ENCODE measurements at regions not wholly inside any gene's neighbourhood (a gene's known extent, or its start where the extent isn't known, plus 50 kb on each side); places are given as distances from the start of the nearest gene placed in this dataset.

- POLR2A ChIA-PET, result no interaction called here
- no peaks in the 10 kb centered on the region for H3K4me1 ChIP-seq
- CTCF ChIA-PET, result no interaction called here
- WGBS (ENCODE audit: missing lambda C conversion rate), result 2% methylated on average over 1 of the region's 1 CpG
- no peak overlapping the region for H3K4me2 ChIP-seq
- no peak overlapping the region for H3K4me3 ChIP-seq
- no peak overlapping the region for H3K27ac ChIP-seq
- no peak for TF ChIP-seq HMGXB4 (CRISPR knock-in tag; IDR thresholded peaks at IDR 0.05; ENCODE audit: borderline replicate concordance)
- TF ChIP-seq MAX (IDR thresholded peaks at IDR 0.05), result no peak
- no peak for TF ChIP-seq POLR2AphosphoS2 (conservative IDR thresholded peaks at IDR 0.05; ENCODE audit: low read length)
- no peak for TF ChIP-seq BCL3 (IDR thresholded peaks at IDR 0.05)
- no peak for TF ChIP-seq HOXB5 (CRISPR knock-in tag; IDR thresholded peaks at IDR 0.05)
- no peak for TF ChIP-seq ATOH8 (CRISPR knock-in tag; IDR thresholded peaks at IDR 0.05; ENCODE audit: low read depth)
- TF ChIP-seq CBX2 (IDR thresholded peaks at IDR 0.05; ENCODE audit: borderline replicate concordance, low read depth), result no peak
- no peak for TF ChIP-seq SMC3 (IDR thresholded peaks at IDR 0.05)
- TF ChIP-seq CHD2 (IDR thresholded peaks at IDR 0.05; ENCODE audit: low read length, partially characterized antibody), result no peak
- no peak for TF ChIP-seq ZSCAN20 (CRISPR knock-in tag; IDR thresholded peaks at IDR 0.05)
- TF ChIP-seq JUN (IDR thresholded peaks at IDR 0.05), result no peak
- TF ChIP-seq HDAC2 (IDR thresholded peaks at IDR 0.05), result no peak
- TF ChIP-seq NR3C1 (IDR thresholded peaks at IDR 0.05), result no peak
- TF ChIP-seq GATA3 (IDR thresholded peaks at IDR 0.05; ENCODE audit: borderline replicate concordance), result no peak
- no peak for TF ChIP-seq MAZ (IDR thresholded peaks at IDR 0.05; ENCODE audit: borderline replicate concordance, low read depth, low read length)
- no peak for TF ChIP-seq EP300 (IDR thresholded peaks at IDR 0.05)
- TF ChIP-seq ZFP36 (IDR thresholded peaks at IDR 0.05; ENCODE audit: borderline replicate concordance, partially characterized antibody), result no peak
- H3K9me3 ChIP-seq, result 0 out of 3 replicates have a peak, but pooled peaks cover 4% of the 10 kb centered on the region
- no peak for ATAC-seq
- no peak for FAIRE-seq
- no peak for DNase-seq (ENCODE audit: low read depth in 1 of 2, low spot score in 1 of 2)
Measured at GRCh38 chr11:39683288-39683950, 1776.0 kb downstream of the LRRC4C start.

GRCh38 chr11:39681428-39681827 lies 1778.0 kb downstream of the LRRC4C start:
- DNase-seq (ENCODE audit: low read depth in 1 of 2, low spot score in 1 of 2) (no peak), ATAC-seq (no peak), FAIRE-seq (no peak)
- Histone ChIP-seq H3K4me1 (no peaks in the 10 kb centered on the region), H3K4me3 (no peak overlapping the region), H3K9me3 (peaks cover 6% of the 10 kb centered on the region; the same call in 2 of the 3 replicates), H3K27ac (no peak overlapping the region), H3K4me2 (no peak overlapping the region)
- WGBS (ENCODE audit: missing lambda C conversion rate), result 3% methylated on average over 2 of the region's 2 CpGs
- ChIA-PET CTCF (no interaction called here), POLR2A (no interaction called here)
- TF ChIP-seq RFX5 (IDR thresholded peaks at IDR 0.05) (no peak), RNF2 (IDR thresholded peaks at IDR 0.05; ENCODE audit: borderline replicate concordance, low read depth) (no peak), NPAS2 (CRISPR knock-in tag; IDR thresholded peaks at IDR 0.05; ENCODE audit: borderline replicate concordance) (no peak), ESRRA (IDR thresholded peaks at IDR 0.05; ENCODE audit: borderline replicate concordance, low read length) (no peak), KDM1A (IDR thresholded peaks at IDR 0.05; ENCODE audit: low read depth) (no peak), JUNB (IDR thresholded peaks at IDR 0.05) (no peak), EP300 (IDR thresholded peaks at IDR 0.05) (no peak), TP53 (CRISPR knock-in tag; IDR thresholded peaks at IDR 0.05) (no peak), JUN (IDR thresholded peaks at IDR 0.05) (no peak), HOXA7 (CRISPR knock-in tag; IDR thresholded peaks at IDR 0.05) (no peak), ZSCAN20 (CRISPR knock-in tag; IDR thresholded peaks at IDR 0.05) (no peak), PBX3 (IDR thresholded peaks at IDR 0.05) (no peak), KDM5A (IDR thresholded peaks at IDR 0.05) (no peak), FOXS1 (CRISPR knock-in tag; IDR thresholded peaks at IDR 0.05) (no peak), USF2 (IDR thresholded peaks at IDR 0.05) (no peak), SREBF2 (IDR thresholded peaks at IDR 0.05) (no peak)

All from A549 (cell line).